CD4-positive, CD25-positive, alpha-beta regulatory T cell (primary cell): ENCODE measurements at regions not wholly inside any gene's neighbourhood (a gene's known extent, or its start where the extent isn't known, plus 50 kb on each side); places are given as distances from the start of the nearest gene placed in this dataset.

Experiments
- ATAC-seq, 2 donors: fragments of 150-1000 bp; cut with Tn5 transposase; one replicate each; pipeline ENCODE4 v1.10.0; 2021; ENCODE audit warnings: low read depth in 2 of 2, moderate number of reproducible peaks in 2 of 2, moderate library complexity in 1 of 2
- DNase-seq, 3 donors: peaks; one replicate each; pipeline versions ENCODE4 v3.0.0 to v3.0.0-alpha.2; 2012 to 2022; ENCODE audit warnings: mixed read lengths in 1 of 3
- H3K27ac ChIP-seq: one replicate; pipeline ENCODE4 v1.7.0; 2013; ENCODE audit warnings: mild to moderate bottlenecking, low read length; ENCODE audit not compliant: insufficient read depth, poor library complexity, severe bottlenecking
- H3K27me3 ChIP-seq: one replicate; pipeline ENCODE4 v1.7.0; 2013; ENCODE audit warnings: low read length; ENCODE audit not compliant: control insufficient read depth, insufficient read depth
- H3K36me3 ChIP-seq: one replicate; pipeline ENCODE4 v1.7.0; 2013; ENCODE audit warnings: mild to moderate bottlenecking, low read length, moderate library complexity; ENCODE audit not compliant: control insufficient read depth, insufficient read depth
- H3K4me1 ChIP-seq: 2 replicates; pipeline ENCODE4 v1.7.0; 2013; ENCODE audit warnings: mild to moderate bottlenecking, low read length; ENCODE audit not compliant: insufficient read depth, control insufficient read depth, poor library complexity, severe bottlenecking
- H3K4me3 ChIP-seq: one replicate; pipeline ENCODE4 v1.7.0; 2013; ENCODE audit warnings: low read depth, mild to moderate bottlenecking, low read length, moderate library complexity
- H3K9me3 ChIP-seq, 2 experiments: 1 replicate in 1 of 2; 2 replicates in 1 of 2; pipeline ENCODE4 v1.7.0; 2013; ENCODE audit warnings: low read length in 2 of 2, mild to moderate bottlenecking in 1 of 2, moderate library complexity in 1 of 2; ENCODE audit not compliant: control insufficient read depth in 2 of 2
- H3K27ac Mint-ChIP-seq, 3 donors: one replicate each; pipeline ENCODE4 v1.8.0; 2020 to 2022; ENCODE audit warnings: mild to moderate bottlenecking in 3 of 3, mixed read lengths in 3 of 3, moderate library complexity in 2 of 3
- H3K27me3 Mint-ChIP-seq: one replicate; pipeline ENCODE4 v1.8.0; 2022; ENCODE audit warnings: mild to moderate bottlenecking, mixed read lengths
- H3K36me3 Mint-ChIP-seq: one replicate; pipeline ENCODE4 v1.8.0; 2020; ENCODE audit warnings: mixed read lengths
- H3K4me1 Mint-ChIP-seq, 4 donors: one replicate each; pipeline ENCODE4 v1.8.0; 2020 to 2022; ENCODE audit warnings: mixed read lengths in 4 of 4, mild to moderate bottlenecking in 1 of 4
- H3K4me3 Mint-ChIP-seq, 4 donors: one replicate each; pipeline ENCODE4 v1.8.0; 2020 to 2022; ENCODE audit warnings: mild to moderate bottlenecking in 4 of 4, mixed read lengths in 4 of 4, moderate library complexity in 3 of 4
- H3K9me3 Mint-ChIP-seq, 7 donors: one replicate each; pipeline ENCODE4 v1.8.0; 2020 to 2022; ENCODE audit warnings: mixed read lengths in 7 of 7, mild to moderate bottlenecking in 3 of 7, moderate library complexity in 2 of 7

GRCh38 chr2:181760521-181760920, 80.2 kb upstream of the NEUROD1 start:
- Histone ChIP-seq H3K36me3 (no peaks in the 10 kb centered on the region), H3K9me3 (no peaks in the 10 kb centered on the region), H3K27ac (no peak overlapping the region), H3K27me3 (peaks cover 3% of the 10 kb centered on the region), H3K4me3 (no peak overlapping the region), H3K4me1 (no peaks in the 10 kb centered on the region)
- Mint-ChIP-seq H3K27ac (no peak overlapping the region), H3K27me3 (peaks cover 28% of the 10 kb centered on the region), H3K36me3 (no peaks in the 10 kb centered on the region), H3K4me3 (no peak overlapping the region), H3K4me1 (no peaks in the 10 kb centered on the region), H3K9me3 (peaks cover 0 to 2% (median 0%) of the 10 kb centered on the region in 7 donors)
- ATAC-seq (no peak), DNase-seq (no peak)

GRCh38 chr2:181761175-181761574, 80.9 kb upstream of the NEUROD1 start:
- no peak overlapping the region for H3K27ac Mint-ChIP-seq
- peaks cover 30% of the 10 kb centered on the region for H3K27me3 Mint-ChIP-seq

GRCh38 chr2:181762000-181762399, 81.7 kb upstream of the NEUROD1 start:
- ATAC-seq (no peak), DNase-seq (no peak)
- Mint-ChIP-seq H3K4me3 (no peak overlapping the region), H3K27me3 (peaks cover 30% of the 10 kb centered on the region), H3K36me3 (no peaks in the 10 kb centered on the region), H3K4me1 (no peaks in the 10 kb centered on the region), H3K27ac (no peak overlapping the region), H3K9me3 (peaks cover 0 to 4% (median 0%) of the 10 kb centered on the region in 7 donors)
- Histone ChIP-seq H3K9me3 (no peaks in the 10 kb centered on the region), H3K27ac (no peak overlapping the region), H3K36me3 (no peaks in the 10 kb centered on the region), H3K4me1 (no peaks in the 10 kb centered on the region), H3K4me3 (no peak overlapping the region), H3K27me3 (no peaks in the 10 kb centered on the region)

More at GRCh38 chr2:181761175-181761574, 80.9 kb upstream of the NEUROD1 start:
- Histone ChIP-seq H3K27me3 (peaks cover 2% of the 10 kb centered on the region), H3K9me3 (no peaks in the 10 kb centered on the region), H3K4me3 (no peak overlapping the region), H3K36me3 (no peaks in the 10 kb centered on the region), H3K4me1 (no peaks in the 10 kb centered on the region), H3K27ac (no peak overlapping the region)
- no peak overlapping the region for H3K4me3 Mint-ChIP-seq
- DNase-seq (no peak), ATAC-seq (no peak)
- H3K9me3 Mint-ChIP-seq: peaks cover 0 to 2% (median 0%) of the 10 kb centered on the region in 7 donors
- H3K4me1 Mint-ChIP-seq: no peaks in the 10 kb centered on the region
- H3K36me3 Mint-ChIP-seq: no peaks in the 10 kb centered on the region

- DNase-seq: no peak
- Mint-ChIP-seq H3K4me3 (no peak overlapping the region), H3K4me1 (no peaks in the 10 kb centered on the region), H3K9me3 (peaks cover 0 to 4% (median 0%) of the 10 kb centered on the region in 7 donors), H3K27ac (no peak overlapping the region), H3K36me3 (no peaks in the 10 kb centered on the region), H3K27me3 (peaks cover 30% of the 10 kb centered on the region)
- no peak overlapping the region for H3K27ac ChIP-seq
- H3K4me3 ChIP-seq: no peak overlapping the region
- no peaks in the 10 kb centered on the region for H3K27me3 ChIP-seq
- no peak for ATAC-seq
- H3K4me1 ChIP-seq: no peaks in the 10 kb centered on the region
- H3K9me3 ChIP-seq: no peaks in the 10 kb centered on the region
- H3K36me3 ChIP-seq: no peaks in the 10 kb centered on the region
These were observed 82.5 kb upstream of the NEUROD1 start for GRCh38 chr2:181762848-181763247.

GRCh38 chr2:181763423-181763822, 83.1 kb upstream of the NEUROD1 start:
- Mint-ChIP-seq H3K4me3 (no peak overlapping the region), H3K36me3 (no peaks in the 10 kb centered on the region), H3K27ac (no peak overlapping the region), H3K4me1 (no peaks in the 10 kb centered on the region), H3K9me3 (peaks cover 0 to 4% (median 0%) of the 10 kb centered on the region in 7 donors), H3K27me3 (peaks cover 27% of the 10 kb centered on the region)
- Histone ChIP-seq H3K4me1 (no peaks in the 10 kb centered on the region), H3K27me3 (no peaks in the 10 kb centered on the region), H3K4me3 (no peak overlapping the region), H3K9me3 (no peaks in the 10 kb centered on the region), H3K36me3 (no peaks in the 10 kb centered on the region), H3K27ac (no peak overlapping the region)
- ATAC-seq (no peak), DNase-seq (no peak)

- H3K36me3 Mint-ChIP-seq: no peaks in the 10 kb centered on the region
- H3K4me3 Mint-ChIP-seq: no peak overlapping the region
These were observed 84.0 kb upstream of the NEUROD1 start for GRCh38 chr2:181764095-181764963.

GRCh38 chr2:181766129-181766528, 85.8 kb upstream of the NEUROD1 start:
- Histone ChIP-seq H3K36me3 (no peaks in the 10 kb centered on the region), H3K9me3 (no peaks in the 10 kb centered on the region), H3K4me3 (no peak overlapping the region), H3K4me1 (no peaks in the 10 kb centered on the region), H3K27ac (no peak overlapping the region), H3K27me3 (no peaks in the 10 kb centered on the region)
- ATAC-seq (no peak), DNase-seq (no peak)
- H3K27me3 Mint-ChIP-seq: peaks cover 19% of the 10 kb centered on the region
- peaks cover 0 to 2% (median 0%) of the 10 kb centered on the region in 7 donors for H3K9me3 Mint-ChIP-seq
- no peaks in the 10 kb centered on the region for H3K4me1 Mint-ChIP-seq
- no peaks in the 10 kb centered on the region for H3K36me3 Mint-ChIP-seq
- H3K4me3 Mint-ChIP-seq: no peak overlapping the region
- H3K27ac Mint-ChIP-seq: no peak overlapping the region

More at GRCh38 chr2:181764095-181764963, 84.0 kb upstream of the NEUROD1 start:
- no peaks in the 10 kb centered on the region for H3K4me1 Mint-ChIP-seq
- no peak for ATAC-seq
- no peak overlapping the region for H3K27ac Mint-ChIP-seq
- no peak overlapping the region for H3K4me3 ChIP-seq
- no peaks in the 10 kb centered on the region for H3K9me3 ChIP-seq
- H3K9me3 Mint-ChIP-seq: peaks cover 0 to 3% (median 0%) of the 10 kb centered on the region in 7 donors
- H3K27ac ChIP-seq: no peak overlapping the region
- no peaks in the 10 kb centered on the region for H3K36me3 ChIP-seq
- DNase-seq: no peak
- peaks cover 24% of the 10 kb centered on the region for H3K27me3 Mint-ChIP-seq
- no peaks in the 10 kb centered on the region for H3K4me1 ChIP-seq
- H3K27me3 ChIP-seq: no peaks in the 10 kb centered on the region

GRCh38 chr2:181770150-181770549, 89.8 kb upstream of the NEUROD1 start:
- peaks cover 25% of the 10 kb centered on the region for H3K27me3 Mint-ChIP-seq
- Histone ChIP-seq H3K27ac (no peak overlapping the region), H3K4me1 (no peaks in the 10 kb centered on the region), H3K27me3 (peaks cover 8% of the 10 kb centered on the region), H3K9me3 (no peaks in the 10 kb centered on the region), H3K4me3 (no peak overlapping the region), H3K36me3 (no peaks in the 10 kb centered on the region)
- H3K36me3 Mint-ChIP-seq: no peaks in the 10 kb centered on the region
- ATAC-seq (no peak), DNase-seq (no peak)
- H3K4me3 Mint-ChIP-seq: no peak overlapping the region
- peaks cover 0 to 2% (median 0%) of the 10 kb centered on the region in 7 donors for H3K9me3 Mint-ChIP-seq
- H3K27ac Mint-ChIP-seq: no peak overlapping the region
- H3K4me1 Mint-ChIP-seq: peaks cover 0 to 6% (median 2%) of the 10 kb centered on the region in 4 donors
